ENCODE measurements at regions not wholly inside any gene's neighbourhood (a gene's known extent, or its start where the extent isn't known, plus 50 kb on each side); places are given as distances from the start of the nearest gene placed in this dataset.
"Not testable (repeated sequence)": the region's sequence is repeated elsewhere in the genome, so short reads cannot be mapped to it uniquely, and the experiment has no call there.

DNA sequence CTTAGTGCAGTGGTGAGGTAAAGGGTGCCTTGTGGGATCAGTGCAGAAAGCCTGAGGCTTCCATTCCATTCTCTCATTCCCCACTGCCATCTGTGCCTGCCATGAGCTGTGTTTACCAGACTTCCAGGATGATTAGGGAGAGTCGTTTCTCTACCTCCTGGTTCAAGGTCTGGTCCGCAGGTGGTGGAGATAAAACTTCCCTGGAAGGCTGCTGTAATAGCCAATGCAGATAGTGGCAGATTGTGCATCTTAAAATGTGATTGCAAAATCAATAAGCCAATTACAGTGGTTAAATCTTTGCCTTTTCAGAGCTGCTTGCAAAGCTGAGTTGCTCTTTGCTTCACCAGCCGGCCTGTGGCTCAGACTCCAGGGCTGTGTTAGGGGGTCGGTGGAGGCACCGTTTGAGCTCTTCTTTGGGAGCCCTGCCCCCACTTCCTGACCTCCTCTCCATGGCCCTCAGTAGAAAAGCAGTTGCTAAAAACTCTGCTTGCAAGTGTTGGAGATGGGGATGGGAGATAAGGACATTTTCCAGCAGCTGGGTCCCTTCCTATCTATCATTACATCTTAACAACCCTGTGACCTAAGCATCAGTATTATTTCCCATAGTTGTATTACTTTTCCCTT is 95.2 kb upstream of the HS6ST1 start:
- in situ Hi-C loops (cut with MboI; ENCODE audit: low sequenced_read_pairs), result no loop called here

DNA sequence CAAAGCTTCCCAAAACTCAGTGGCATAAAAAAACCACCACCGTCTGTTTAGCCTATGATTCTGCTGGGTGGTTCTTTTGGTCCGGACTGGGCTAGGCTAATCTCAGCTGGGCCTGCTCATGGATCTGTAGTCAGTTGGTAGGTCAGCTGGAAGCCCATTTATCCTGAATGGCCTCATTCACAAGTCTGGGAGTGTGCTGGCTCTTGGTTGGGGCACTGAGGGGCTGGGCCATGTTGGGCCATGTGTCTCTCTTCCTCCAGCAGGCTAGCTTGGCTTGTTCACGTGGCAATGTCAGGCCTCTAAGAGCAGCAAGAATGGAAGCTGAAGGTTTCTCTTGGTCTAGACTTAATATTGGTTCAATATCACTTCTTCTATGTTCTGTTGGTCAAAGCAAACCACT is 95.7 kb upstream of the HS6ST1 start:
- in situ Hi-C loops (cut with MboI; ENCODE audit: low sequenced_read_pairs), result no loop called here

DNA sequence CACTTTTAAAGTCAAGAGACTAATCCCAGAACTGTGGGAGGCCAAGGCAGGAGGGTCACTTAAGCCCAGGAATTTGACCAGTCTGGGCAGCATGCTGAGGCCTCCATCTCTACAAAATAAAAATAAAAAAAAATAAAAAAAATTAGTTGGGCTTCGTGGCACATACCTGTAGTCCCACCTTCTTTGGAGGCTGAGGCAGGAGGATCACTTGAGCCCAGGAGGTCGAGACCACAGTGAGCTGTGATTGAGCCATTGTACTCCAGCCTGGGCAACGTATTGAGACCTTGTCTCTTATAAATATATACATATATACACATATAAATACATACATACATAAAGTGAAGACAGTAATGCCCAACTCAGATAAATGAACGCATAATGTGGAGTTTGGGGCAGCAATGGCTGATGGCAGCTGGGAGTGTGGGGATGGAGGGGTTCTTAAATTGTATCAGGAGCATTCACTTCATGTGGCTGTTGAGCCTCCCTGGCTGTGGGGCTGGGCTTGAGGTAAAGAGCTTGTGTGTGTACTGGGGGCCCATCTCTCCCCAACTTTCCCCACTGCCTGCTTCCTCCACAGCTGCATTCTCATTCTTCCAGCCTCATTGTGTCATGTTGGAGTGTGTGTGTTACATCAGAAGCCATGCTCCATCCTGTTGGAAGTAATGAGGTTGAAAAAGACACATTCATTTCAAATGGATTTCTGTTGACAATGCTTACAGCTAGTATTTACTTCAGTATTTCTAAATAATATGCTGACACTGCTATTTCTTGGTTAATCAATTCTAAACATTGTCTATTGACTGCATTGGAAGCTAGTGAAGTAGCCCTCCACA is 96.5 kb upstream of the HS6ST1 start:
- in situ Hi-C loops (cut with MboI; ENCODE audit: low sequenced_read_pairs), result no loop called here

DNA sequence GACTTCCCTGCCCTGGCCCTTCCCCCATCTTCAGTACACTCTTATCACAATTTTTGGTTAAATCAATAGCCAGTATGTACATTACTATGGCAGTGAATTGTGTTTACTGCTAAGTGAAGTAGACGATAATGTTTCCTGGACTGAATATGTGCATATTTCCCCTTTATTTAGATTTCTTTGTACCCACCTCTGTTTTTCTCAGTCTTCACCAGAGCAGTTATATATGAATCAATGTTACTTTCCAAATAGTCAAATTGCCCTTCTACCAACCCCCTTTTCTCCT is 97.1 kb upstream of the HS6ST1 start:
- in situ Hi-C loops (cut with MboI; ENCODE audit: low sequenced_read_pairs), result no loop called here

DNA sequence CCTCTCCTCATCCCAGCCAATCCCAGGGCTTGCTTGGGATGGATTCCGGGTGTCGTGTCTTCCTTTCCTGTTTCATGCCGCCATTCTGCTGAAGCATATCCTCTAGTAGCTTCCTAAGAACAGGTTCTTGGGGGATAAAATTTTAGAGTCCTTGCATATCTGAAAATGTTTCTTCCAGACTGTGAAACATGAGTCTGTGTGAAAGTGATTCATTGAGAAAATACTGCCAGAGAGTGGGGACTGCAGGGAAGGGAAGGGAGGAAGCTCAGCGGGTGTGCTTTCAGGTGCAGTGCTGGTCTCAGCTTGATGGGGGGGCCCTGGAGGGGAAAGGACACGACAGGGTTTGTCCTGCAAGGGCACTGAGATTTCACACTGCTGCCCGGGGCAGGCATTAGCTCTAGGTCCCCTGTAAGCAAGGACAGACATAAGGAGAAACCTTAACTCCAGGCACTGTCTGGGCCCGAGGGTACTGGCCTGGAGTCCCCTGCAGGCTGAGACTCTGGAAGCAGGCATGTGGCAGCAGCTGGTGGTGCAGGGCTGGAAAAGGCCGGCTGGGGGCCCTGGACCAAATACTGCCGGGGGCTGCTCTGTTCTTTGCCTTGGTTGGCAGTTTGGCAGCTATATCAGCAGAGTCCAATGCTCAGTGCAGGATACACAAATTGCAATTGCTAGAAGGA is 97.6 kb upstream of the HS6ST1 start:
- in situ Hi-C loops (cut with MboI; ENCODE audit: low sequenced_read_pairs), result no loop called here

DNA sequence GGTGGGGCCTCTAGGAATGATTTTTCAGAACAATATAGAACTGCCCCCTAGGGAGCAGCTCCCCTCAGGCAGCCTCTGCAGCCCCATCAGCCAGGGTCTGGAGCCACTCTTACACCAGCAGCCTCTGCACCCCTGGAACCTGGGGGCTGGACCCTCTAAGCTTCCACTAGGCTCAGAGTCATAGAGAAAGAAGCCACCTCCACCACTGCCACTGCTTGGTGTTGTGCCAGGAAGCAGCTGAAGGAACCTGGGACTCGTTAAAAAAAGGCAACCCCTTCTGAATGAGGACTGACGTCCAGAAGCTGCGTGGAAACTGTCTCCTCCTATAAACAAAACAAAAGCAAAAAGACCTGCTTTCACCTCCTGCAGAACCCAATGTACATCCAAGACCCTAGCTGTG is 98.1 kb upstream of the HS6ST1 start:
- in situ Hi-C loops (cut with MboI; ENCODE audit: low sequenced_read_pairs), result no loop called here

DNA sequence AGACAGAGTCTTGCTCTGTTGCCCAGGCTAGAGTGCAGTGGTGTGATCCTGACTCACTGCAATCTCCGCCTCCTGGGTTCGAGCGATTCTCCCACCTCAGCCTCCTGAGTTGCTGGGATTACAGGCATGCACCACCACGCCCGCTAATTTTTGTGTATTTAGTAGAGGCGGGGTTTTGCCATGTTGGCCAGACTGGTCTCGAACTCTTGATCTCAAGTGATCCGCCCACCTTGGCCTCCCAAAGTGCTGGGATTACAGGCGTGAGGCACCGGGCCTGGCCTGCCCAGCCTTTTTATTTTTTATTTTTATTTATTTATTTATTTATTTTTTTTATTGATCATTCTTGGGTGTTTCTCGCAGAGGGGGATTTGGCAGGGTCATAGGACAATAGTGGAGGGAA is 98.6 kb upstream of the HS6ST1 start:
- in situ Hi-C loops (cut with MboI; ENCODE audit: low sequenced_read_pairs), result not testable (repeated sequence)

DNA sequence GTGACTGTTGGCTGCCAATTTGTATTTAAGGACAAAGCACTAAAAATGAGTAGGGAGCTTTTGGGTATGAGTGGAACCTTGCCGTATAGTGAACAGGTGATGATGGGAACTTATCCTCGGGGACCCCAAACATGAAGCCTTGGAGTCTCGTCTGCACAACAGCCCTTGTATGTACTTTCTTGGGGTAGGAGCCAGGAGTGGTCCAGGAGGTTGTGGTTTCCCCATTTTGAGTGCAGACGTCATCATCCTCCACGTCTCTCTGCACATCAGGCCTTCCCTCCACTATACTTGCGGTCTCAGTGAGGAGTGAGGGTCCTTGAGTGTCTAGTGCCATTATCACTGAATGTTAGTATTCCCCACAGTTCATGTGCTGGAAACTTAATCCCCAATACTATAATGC is 101.5 kb upstream of the HS6ST1 start:
- in situ Hi-C loops (cut with MboI; ENCODE audit: low sequenced_read_pairs), result no loop called here

DNA sequence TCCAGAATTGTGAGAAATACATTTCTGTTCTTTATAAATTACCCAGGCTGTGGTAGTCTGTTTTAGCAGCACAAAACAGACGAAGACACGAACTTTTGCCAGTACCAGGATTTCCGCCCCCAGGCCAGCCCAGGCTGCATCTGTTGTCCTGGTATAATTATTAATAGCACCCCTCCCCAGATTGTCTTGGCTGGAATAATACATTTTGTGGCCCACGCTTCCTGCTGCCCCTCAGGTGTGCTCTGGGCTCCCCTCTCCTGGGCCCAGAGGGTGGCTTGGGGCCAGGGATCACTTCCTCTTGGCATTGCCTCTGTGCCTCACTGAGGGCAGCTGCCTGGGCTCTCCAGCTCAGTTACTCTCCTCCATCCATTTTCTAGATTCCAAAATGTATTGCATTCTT is 102.1 kb upstream of the HS6ST1 start:
- in situ Hi-C loops (cut with MboI; ENCODE audit: low sequenced_read_pairs), result no loop called here

DNA sequence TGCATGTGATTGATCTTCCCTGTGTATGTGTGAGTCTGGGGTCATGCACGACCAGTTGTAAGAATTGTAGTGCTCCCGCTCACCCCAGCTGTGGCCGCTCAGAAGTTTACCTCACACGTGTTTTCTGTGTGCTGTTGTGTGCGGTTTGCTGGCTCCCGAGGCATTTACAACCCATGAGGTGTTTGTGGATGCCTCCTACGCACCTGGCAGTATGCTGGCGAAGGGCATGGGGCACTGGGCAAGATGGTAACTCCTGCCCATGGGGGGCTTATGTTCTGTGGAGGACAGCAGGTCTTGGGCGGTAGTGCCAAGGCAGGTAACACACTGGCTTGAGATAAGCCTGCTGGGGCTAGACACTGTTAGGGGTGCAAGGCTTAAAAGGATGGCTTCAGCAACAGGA is 102.6 kb upstream of the HS6ST1 start:
- in situ Hi-C loops (cut with MboI; ENCODE audit: low sequenced_read_pairs), result no loop called here

DNA sequence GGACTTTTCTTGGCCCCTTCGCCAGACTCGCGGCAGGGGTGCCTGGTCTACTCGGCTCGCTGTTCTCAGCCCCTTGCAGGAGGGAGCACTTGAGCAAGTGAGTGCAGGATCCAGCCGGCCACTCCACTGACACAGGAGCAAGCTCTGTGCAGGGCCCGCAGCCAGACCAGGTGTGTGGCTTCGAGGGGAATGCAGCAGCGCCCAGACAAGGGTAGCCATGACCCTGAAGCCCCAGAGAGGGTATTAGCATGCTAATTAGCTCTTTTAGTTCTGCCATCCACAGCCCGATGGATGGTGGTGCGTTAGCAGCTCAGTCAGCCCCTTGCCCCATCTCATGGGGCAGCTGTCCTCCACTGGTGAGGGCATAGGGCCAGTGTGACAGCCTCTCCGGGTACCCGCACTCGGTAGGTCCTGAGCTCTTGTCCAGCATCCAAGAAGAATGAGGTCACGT is 103.2 kb upstream of the HS6ST1 start:
- in situ Hi-C loops (cut with MboI; ENCODE audit: low sequenced_read_pairs), result no loop called here

DNA sequence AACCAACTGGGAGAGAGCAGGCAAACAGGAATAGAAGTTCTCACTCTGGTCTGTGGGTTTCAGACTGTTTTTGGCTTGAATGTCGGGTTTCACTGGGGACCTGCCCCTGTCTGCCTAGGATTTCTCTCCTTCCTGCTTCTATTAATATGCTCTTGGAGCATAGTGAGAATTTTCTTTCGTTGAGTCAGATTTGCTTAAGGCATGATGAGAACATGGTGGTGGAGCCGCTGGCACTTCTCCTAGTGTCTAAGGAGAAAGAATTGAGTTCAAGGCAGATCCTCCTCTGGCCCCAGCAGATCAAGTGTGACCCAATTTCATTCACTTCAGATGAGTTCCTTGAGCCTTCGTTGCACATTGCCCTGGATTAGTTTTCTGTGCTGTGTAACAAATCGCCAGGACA is 103.9 kb upstream of the HS6ST1 start:
- in situ Hi-C loops (cut with MboI; ENCODE audit: low sequenced_read_pairs), result no loop called here

DNA sequence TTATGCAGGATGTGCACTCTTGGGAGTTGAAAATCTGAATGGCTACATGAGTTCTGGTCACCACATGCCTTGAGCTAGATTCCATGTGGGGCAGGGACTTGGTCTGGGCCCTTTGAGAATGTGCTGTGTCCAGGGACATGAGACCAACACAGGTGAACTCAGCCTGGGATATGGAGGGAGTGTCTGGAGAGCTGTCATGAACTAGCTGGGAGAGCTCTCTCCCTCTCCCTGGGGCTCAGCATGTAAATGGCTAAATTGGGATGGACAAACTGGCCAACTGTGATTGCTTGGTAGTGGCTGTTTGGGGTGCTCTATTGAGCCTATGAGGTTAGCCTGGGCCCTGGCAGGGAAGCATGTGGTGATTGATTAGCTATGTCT is 105.1 kb upstream of the HS6ST1 start:
- in situ Hi-C loops (cut with MboI; ENCODE audit: low sequenced_read_pairs), result no loop called here

DNA sequence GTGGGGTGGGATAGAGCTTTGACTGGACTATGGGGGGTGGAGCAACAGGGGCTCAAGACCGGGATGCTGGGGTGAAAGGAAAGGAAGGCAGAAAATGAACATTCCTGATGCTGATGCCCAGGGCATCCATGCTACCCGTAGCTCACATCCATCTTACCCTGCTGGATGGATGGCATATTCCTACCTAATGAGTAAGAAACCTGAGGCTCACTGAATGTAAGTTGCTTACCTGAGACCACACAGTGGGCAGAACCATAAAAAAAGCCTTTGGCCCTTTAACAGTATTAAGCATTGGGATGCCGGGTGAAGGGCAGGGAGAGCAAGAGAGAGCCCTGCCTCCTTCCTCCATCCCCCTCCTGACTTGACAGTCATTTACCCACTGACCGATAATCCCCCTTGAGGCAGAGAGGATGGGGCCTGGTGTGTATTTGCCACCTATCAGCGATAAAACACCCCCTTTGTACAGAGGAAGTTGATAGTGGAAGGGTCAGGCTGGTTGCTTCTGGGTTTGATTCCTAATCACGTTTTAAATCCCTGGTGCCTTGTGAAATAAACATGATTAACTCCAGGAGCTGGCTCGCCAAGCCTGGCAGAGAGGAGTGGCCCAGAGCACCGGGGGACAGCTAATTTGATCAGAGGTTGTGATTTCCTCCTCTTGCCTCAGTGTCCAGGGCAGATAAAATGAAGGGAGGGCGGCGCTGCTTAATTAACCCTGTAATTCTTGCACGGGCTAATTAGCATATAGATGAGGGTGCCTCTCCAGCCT is 105.9 kb upstream of the HS6ST1 start:
- in situ Hi-C loops (cut with MboI; ENCODE audit: low sequenced_read_pairs), result no loop called here

DNA sequence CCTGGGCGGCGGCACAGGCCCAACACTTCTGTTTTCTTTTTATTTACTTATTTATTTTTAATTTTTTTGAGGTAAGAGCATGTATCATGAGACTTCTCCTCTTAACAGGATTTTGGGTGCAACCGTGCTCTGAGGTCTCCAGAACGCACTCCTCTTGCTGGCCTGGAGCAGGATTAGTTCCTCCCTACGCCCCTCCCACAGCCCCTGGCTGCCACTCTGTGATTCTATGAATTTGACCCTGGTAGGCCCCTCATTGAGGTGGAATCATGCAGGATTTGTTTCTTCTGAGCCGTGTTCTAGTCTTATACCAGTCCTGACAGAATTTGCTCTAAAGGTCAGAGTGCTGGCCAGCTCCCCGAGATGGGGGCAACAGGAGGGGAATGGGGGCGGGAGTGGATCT is 106.5 kb upstream of the HS6ST1 start:
- in situ Hi-C loops (cut with MboI; ENCODE audit: low sequenced_read_pairs), result no loop called here

DNA sequence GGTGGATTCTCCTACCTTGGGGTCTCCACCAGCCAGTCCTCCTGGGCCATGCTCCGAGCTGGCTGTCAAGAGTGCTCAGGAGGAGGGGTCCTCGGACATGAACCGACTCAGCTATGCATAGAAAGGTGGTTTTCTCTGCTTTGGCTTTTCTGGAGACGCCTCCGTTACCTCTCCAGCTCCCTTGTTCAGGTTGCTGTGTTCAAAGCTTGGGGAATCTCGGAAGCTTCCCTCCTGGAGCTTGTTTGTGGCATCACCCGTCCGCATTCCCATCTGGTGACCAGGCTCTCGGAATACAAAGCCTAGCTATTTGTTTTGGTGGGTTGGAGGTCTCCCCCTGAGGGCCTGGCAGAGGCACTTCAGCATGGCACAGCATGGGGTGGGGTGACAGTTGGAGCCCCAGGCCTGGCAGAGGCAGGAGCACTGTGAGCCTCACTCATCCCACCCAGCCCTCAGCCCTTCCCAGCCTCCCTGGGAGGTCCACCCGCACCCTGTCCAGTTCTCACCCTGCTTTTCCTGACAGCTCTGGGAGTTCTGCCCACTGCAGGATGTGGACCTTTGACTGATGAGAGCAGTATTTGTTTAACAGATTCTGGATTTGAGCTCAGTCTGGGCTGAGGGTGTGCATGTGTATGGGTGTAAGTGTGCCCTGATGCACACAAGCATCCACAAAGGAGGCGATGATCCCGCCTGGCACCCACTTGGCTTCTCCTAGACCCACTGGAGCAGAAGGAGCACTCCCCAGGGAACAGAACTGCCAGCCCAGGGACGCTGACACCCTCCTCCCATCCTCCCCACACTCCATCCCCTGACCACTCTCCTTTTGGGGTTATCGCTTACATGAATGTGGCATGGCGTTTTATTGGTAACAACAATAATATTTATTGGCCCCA is 107.3 kb upstream of the HS6ST1 start:
- in situ Hi-C loops (cut with MboI; ENCODE audit: low sequenced_read_pairs), result no loop called here

DNA sequence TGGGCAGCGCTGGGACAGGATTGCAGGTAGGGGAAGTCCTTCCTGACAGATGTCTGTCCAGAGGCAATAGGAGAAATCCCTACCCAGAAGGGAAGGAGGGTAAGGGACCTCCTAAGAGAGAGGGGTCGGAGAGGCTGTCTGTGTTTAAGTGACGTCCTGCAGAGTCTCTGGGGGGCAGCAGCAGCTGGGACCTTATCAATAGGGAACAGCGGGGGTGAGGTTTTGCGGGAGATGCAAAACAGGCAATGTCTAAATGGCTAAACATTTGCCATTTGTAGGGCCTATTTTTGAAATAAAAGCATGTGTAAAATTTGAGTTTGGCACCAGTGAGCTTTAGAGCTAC is 108.7 kb upstream of the HS6ST1 start:
- in situ Hi-C loops (cut with MboI; ENCODE audit: low sequenced_read_pairs), result no loop called here

DNA sequence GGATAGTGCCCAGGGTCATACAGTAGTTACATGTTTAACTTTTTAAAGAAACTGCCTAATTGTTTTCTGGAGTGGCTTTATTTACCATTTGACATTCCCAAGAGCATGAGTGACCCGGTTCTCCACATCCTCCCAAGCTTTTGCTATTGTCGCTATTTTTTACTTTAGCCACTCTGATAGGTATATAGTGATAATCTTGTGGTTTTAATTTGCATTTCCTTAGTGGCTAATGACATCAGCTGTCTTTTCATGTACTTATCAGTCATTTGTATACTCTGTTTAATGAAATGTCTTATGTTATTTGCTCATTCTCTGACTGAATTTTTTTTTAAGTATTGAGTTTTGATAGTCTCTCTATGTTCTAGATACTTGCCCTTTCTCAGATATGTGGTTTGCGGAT is 109.7 kb upstream of the HS6ST1 start:
- in situ Hi-C loops (cut with MboI; ENCODE audit: low sequenced_read_pairs), result no loop called here

DNA sequence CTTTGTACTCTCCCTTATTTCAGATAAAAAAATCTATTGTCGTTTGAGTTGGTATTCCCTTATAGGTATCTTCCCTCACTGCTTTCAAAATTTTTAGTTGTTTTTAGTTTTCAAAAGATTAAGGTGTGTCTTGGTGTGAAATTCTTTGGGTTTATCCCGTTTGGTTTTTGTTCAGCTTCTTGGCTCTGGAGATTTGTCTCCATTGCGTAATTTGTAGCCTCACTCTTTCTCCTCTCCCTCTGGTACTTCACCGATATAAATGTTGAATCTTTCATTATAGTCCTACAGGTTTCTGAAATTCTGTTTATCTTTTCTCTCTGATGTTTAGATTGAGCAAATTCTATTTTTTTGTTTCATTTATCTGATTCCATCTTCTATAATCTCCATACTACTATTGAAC is 113.8 kb upstream of the HS6ST1 start:
- in situ Hi-C loops (cut with MboI; ENCODE audit: low sequenced_read_pairs), result no loop called here

DNA sequence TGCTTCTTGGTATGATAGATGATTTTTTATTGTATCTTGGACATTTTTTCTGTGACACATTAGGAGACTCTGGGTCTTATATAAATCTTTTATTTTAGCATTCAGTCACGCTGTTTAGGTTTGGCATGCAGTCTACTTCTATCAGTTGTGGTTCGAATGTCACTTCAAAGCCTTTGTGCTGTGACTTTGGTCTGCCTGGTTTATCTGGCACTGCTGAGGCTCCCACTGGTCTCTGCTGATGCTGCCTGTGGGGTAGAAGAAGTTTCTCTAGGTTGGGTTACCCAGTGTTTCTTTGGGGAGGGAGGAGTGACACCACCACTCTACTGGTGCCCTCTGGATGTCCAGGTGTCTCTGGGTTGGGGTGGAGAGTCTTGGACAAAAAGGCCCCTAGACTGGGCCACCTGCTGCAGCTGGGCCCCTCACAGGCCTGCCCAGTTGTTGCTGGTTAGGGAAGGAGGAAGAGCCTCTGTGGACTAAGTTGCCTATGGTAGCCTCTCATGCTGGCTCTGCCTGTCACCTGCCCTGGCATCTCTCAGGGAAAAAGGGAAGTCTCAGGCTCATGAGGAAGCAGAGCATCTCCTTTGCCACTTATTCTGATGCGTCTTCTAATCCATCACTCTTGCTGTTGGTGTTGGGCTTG is 115.4 kb upstream of the HS6ST1 start:
- in situ Hi-C loops (cut with MboI; ENCODE audit: low sequenced_read_pairs), result no loop called here

All from HL-60/S4 (cell line).